GM18498 (cell line): ENCODE measurements at regions not wholly inside any gene's neighbourhood (a gene's known extent, or its start where the extent isn't known, plus 50 kb on each side); places are given as distances from the start of the nearest gene placed in this dataset.

Experiments used
- ATAC-seq: cut with Tn5 transposase; IDR thresholded peaks from one replicate; pipeline ENCODE4 v1.9.1; 2021; ENCODE audit warnings: mild to moderate bottlenecking, moderate library complexity; ENCODE audit not compliant: unreplicated experiment

DNA sequence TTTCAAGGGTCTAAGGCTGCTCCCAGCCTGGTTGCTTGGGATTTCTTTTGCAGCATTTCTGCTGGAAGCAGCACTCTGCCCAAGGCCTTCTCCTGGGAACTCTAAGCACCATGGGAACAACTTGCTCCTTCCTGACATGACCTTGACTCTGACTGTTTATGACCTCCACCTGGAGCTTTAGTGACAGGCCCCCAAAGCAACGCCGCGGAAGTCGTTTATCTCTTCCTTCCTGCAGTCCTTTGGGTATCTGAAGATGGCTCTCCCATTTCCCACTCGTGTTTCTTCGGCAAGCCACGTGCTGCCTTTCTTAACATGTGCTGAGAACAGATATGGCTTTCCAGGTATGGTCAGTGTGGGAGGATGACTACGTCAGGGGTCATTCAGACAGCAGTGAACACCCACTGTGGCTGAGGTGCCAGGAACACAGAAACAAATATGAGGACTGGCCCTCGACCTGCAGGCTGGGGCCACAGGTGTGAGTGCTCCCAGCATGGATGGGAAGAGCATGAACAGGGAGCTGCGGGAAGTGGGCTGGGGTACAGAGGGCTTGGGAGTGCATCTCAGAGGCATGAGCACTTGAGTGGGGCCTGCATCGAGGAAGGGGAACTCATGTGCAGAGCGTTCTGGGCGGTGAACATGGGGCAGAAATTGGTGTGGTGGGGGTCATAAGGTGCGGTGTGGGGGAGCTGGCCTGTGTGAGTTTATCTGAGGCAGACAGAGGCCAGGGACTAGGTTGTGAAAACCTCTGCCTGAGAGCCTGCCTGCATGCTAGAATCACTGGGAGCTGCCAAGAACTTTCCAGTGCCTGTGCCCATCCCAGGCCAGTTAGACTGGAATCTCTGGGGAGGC lies 140.5 kb downstream of the TSN start:
- ATAC-seq = no peak

GRCh38 chr2:121897335-121897970 lies 142.0 kb downstream of the TSN start:
- peak; percentile 88 for ATAC-seq

GRCh38 chr2:121898483-121898882 lies 143.0 kb downstream of the TSN start:
- no peak for ATAC-seq

- no peak for ATAC-seq
Observed at GRCh38 chr2:121900391-121900790, 144.9 kb downstream of the TSN start.

GRCh38 chr2:121902171-121902591 lies 146.7 kb downstream of the TSN start:
- ATAC-seq = no peak

- no peak for ATAC-seq
Observed at GRCh38 chr2:121902616-121903015, 147.2 kb downstream of the TSN start.

GRCh38 chr2:121903037-121903689 lies 147.7 kb downstream of the TSN start:
- no peak for ATAC-seq

DNA sequence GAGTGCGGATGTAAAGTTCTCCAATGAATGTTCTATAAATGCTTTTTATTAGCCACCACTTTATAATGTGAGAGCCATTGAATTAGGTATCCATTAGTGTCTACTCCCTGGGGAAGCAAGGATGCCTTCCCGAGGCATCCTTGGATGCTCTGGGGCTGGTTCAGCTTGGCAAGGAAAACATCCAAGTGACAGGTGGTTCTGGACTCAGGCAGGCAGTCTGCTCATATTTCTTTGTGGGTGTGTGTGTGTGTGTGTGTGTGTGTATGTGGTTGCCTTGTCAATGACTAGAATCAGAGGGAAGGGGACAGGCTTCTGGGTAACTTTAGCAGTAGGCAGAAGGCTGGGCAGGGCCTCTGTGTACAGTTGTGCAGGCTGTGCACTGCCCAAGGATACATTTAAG lies 149.2 kb downstream of the TSN start:
- ATAC-seq = no peak

- no peak for ATAC-seq
Observed at GRCh38 chr2:121905201-121905600, 149.8 kb downstream of the TSN start.

- no peak for ATAC-seq
Observed at GRCh38 chr2:121906170-121906569, 150.7 kb downstream of the TSN start.

GRCh38 chr2:121907928-121908327 lies 152.5 kb downstream of the TSN start:
- ATAC-seq = no peak

DNA sequence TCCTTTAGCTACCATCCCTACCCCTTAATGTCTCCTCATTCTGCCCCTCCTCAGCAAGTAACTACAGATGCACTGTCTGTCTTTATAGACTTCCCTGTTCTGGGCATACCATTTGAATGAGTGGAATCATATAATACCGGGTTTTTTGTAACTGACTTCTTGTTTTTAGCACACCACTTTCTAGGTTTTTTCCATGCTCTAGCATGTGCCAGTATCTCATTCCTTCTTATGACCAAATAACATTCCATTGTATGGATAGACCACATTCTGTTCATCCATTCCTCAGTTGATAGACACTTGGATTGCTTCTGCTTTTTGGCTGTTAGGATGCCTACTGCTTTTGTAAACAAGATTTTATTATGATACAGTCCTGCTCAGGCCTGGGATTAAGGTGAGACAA lies 154.7 kb downstream of the TSN start:
- no peak for ATAC-seq

DNA sequence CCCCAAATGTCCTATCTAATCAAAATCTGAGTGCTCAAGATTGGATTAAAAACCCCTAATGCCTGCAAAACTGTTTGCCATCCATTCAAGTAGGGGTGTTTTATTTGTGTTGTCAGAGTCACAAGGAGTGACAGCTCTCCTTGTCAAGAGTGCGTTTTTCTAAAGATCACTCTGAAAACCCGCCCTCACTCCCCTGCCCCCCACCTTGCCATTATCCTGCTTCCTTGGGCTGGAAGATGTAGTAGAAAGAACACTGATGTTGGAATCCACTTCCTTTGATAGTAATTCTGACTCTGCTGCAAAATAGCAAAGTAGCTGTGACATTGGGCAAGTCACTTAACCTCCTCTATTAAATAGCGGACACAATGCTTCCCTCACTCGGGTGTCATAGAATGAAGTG lies 155.6 kb downstream of the TSN start:
- no peak for ATAC-seq

DNA sequence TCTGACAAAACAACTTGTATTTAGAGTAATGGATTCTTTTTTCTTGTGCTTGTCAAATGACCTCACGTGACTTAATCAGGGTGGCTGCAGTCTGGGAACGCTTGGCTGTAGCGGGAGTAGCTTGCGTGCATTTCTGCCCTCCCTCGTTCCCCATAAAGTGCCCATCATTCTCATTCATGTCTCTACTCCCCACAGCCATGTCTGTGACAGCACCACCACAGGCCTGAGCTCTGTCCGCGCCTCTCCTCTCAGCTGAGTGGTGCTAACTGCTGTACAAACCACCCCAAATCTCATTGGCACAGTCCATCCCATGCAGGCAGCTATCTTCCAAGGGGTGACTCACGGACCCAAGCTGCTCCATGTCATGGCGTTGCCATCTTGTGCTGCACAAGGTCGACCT lies 161.7 kb downstream of the TSN start:
- ATAC-seq = no peak

- no peak for ATAC-seq
Observed at GRCh38 chr2:121918231-121918630, 162.8 kb downstream of the TSN start.

DNA sequence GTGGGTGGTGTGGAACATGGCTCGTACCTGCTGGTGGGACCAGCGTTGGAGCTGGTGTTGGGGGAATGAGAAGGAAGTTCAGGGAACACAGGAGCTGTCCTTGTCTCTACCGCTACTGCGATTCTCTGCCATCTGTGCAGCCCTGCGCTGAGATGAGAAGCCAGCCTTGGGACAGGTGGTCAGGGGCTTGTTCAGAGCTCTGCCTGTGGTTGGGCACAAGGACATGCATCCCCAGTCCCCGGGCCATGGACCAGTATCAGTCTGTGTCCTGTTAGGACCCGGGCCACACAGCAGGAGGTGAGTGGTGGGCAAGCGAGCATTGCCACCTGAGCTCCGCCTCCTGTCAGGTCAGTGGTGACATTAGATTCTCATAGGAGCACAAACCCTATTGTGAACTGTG lies 164.4 kb downstream of the TSN start:
- ATAC-seq = no peak

DNA sequence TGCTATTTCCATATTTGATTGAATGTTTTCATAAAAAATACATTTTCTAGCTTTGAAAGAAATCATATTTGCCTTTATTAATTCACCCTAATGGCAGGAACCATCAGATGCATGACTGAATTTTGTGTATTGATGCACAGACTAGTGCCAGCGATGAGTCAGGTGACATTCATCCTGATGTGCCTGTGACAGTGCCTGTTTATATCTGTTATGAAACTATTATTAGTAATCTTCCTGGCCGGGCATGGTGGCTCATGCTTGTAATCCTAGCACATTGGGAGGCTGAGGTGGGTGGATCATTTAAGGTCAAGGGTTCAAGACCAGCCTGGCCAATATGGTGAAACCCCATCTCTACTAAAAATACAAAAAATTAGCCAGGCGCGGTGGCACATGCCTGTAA lies 170.0 kb downstream of the TSN start:
- ATAC-seq = no peak

DNA sequence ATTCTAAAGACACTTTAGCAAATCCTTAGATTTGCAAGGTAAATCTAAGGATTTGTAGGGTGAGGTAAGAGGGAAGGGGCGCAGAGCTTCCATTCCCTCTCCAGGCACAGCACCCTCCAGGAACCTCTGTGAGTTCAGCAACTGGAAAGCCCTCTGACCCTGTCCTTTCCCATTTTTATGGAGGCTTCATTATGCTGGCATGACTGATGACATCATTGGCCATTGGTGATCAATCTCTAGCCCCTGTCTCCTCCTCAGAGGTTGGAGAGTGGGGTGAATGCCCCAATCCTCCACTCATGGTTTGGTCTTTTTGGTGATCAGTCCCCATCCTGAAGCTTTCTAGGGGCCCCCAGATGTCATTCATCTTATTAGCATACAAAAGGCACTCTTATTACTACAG lies 187.8 kb downstream of the TSN start:
- no peak for ATAC-seq

DNA sequence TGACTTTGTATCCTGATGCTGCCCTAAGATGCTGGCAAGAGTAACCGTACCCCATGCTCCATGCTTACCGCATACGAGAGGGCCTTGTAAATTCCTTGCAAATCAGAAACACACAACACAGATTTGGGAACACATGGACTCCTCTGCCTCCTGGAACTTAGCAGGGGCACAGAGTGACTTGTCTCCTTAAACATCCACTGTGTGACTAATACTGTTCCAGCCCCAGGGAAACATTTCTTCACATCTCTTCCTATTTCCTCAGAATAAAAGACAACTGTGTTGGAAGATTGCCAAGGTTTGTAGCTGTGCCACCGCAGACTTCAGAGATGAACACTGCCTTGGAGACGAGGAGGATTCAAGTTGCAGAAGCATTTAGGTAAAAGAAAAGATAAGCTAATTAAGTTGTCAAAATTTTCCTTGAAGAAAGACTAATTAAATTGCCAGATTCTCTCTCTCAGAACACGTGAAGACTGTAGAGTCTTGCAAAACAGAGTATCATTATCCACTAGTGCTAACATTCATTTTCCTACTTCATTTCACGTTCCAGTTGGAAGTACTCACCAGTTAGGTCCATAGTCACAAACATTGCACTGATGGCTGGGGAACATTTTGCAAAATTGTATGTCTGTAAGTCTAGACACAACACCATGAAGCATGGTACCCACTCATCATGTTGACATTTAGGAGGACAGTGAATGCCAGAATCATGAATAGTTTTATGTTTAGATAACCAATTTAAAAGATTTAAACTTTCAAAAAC lies 188.8 kb downstream of the TSN start:
- no peak for ATAC-seq

DNA sequence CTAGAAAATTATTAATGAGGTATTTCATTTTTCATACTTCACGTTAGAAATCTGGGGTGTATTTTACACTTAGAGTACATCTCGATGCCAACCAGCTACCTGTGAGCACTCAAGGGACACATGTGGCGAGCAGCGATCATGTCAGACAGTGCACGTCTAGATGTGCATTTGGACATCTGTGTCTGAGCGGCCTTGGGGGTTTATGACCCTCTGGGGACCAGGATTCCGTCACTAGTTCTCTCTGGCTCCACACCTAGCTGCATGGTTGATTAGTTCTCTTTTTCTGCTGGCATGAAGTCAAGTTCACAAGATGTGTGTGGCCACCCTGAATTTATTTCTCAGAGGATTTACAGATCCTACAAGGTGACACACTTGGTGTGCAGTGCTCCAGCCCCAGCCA lies 192.2 kb downstream of the TSN start:
- ATAC-seq = no peak

- no peak for ATAC-seq
Observed at GRCh38 chr2:121949271-121949670, 193.8 kb downstream of the TSN start.
